ENCODE measurements at regions not wholly inside any gene's neighbourhood (a gene's known extent, or its start where the extent isn't known, plus 50 kb on each side); places are given as distances from the start of the nearest gene placed in this dataset.

- TF ChIP-seq CTCF (conservative IDR thresholded peaks at IDR 0.05) (no peak), ZFX (IDR thresholded peaks at IDR 0.05) (no peak)
Measured at GRCh38 chr6:153771577-153771976, 267.5 kb upstream of the OPRM1 start.
